GM19467 (cell line): ENCODE measurements at regions not wholly inside any gene's neighbourhood (a gene's known extent, or its start where the extent isn't known, plus 50 kb on each side); places are given as distances from the start of the nearest gene placed in this dataset.

Experiments used
- ATAC-seq: cut with Tn5 transposase; IDR thresholded peaks from one replicate; pipeline ENCODE4 v1.9.1; 2021; ENCODE audit warnings: mild to moderate bottlenecking, moderate library complexity; ENCODE audit not compliant: unreplicated experiment

- no peak for ATAC-seq
Measured at GRCh38 chr17:72360386-72360940, 239.6 kb downstream of the SOX9 start.

GRCh38 chr17:72361892-72362291 lies 241.1 kb downstream of the SOX9 start:
- ATAC-seq, result no peak

- no peak for ATAC-seq
Measured at GRCh38 chr17:72362376-72363088, 241.7 kb downstream of the SOX9 start.

- ATAC-seq, result no peak
Measured at GRCh38 chr17:72363089-72363610, 242.3 kb downstream of the SOX9 start.

GRCh38 chr17:72365857-72366414 lies 245.1 kb downstream of the SOX9 start:
- no peak for ATAC-seq

GRCh38 chr17:72366626-72367025 lies 245.8 kb downstream of the SOX9 start:
- no peak for ATAC-seq

GRCh38 chr17:72368191-72368590 lies 247.4 kb downstream of the SOX9 start:
- no peak for ATAC-seq

GRCh38 chr17:72369366-72369765 lies 248.5 kb downstream of the SOX9 start:
- no peak for ATAC-seq

GRCh38 chr17:72370819-72371218 lies 250.0 kb downstream of the SOX9 start:
- no peak for ATAC-seq

GRCh38 chr17:72372185-72372584 lies 251.4 kb downstream of the SOX9 start:
- ATAC-seq, result no peak

GRCh38 chr17:72373910-72374741 lies 253.3 kb downstream of the SOX9 start:
- no peak for ATAC-seq

GRCh38 chr17:72376526-72377345 lies 255.9 kb downstream of the SOX9 start:
- ATAC-seq, result no peak

- ATAC-seq, result no peak
Measured at GRCh38 chr17:72378414-72379390, 257.9 kb downstream of the SOX9 start.

- ATAC-seq, result no peak
Measured at GRCh38 chr17:72379516-72379915, 258.7 kb downstream of the SOX9 start.

- ATAC-seq, result no peak
Measured at GRCh38 chr17:72380120-72380519, 259.3 kb downstream of the SOX9 start.

- no peak for ATAC-seq
Measured at GRCh38 chr17:72380737-72381136, 259.9 kb downstream of the SOX9 start.

- no peak for ATAC-seq
Measured at GRCh38 chr17:72381597-72382397, 261.0 kb downstream of the SOX9 start.

- no peak for ATAC-seq
Measured at GRCh38 chr17:72382971-72383722, 262.3 kb downstream of the SOX9 start.
